ENCODE measurements at regions not wholly inside any gene's neighbourhood (a gene's known extent, or its start where the extent isn't known, plus 50 kb on each side); places are given as distances from the start of the nearest gene placed in this dataset.
"Not testable (repeated sequence)": the region's sequence is repeated elsewhere in the genome, so short reads cannot be mapped to it uniquely, and the experiment has no call there.

DNA sequence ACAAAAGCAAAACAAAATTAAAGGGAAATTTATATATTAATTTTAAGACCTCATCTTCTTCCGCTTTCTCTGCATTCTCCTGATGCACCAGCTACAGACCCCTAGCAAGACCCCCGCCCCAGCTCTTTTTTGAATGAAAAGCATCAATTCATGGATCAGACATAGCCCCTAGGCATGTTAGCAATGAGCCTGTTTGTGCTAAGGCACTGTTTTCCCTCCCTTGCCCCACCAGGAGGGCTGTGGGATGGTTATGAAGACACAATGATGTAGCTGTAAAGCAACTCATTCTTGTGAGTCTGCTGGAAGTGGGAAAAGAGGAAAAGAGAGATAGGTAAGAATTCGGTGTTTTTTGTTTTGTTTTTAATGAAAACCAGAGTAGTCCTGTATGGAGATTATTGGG, 88.5 kb upstream of the ZBTB18 start:
- no peak for DNase-seq
- POLR2A ChIA-PET = no interaction called here
- WGBS (ENCODE audit: insufficient coverage) = 100% methylated on average over 2 of the region's 3 CpGs
- Histone ChIP-seq H3K9me3 (ENCODE audit: control extremely low read depth in 1 of 5, control insufficient read depth in 4 of 5, insufficient read depth in 2 of 5, low read depth in 1 of 5, low read length in 4 of 5) (no peaks in the 10 kb centered on the region), H3K27ac (ENCODE audit: insufficient read depth in 1 of 2, low read depth in 1 of 2, low read length in 2 of 2, poor library complexity in 1 of 2, severe bottlenecking in 2 of 2) (no peak overlapping the region), H3K27me3 (replicated peaks in 2 of 5; ENCODE audit: control insufficient read depth in 4 of 5, insufficient read depth in 5 of 5, low read length in 4 of 5) (no peaks in the 10 kb centered on the region), H3K4me3 (ENCODE audit: control insufficient read depth in 1 of 7, extremely low read depth in 1 of 7, insufficient read depth in 4 of 7, low read depth in 2 of 7, low read length in 6 of 7) (no peak overlapping the region), H3K4me1 (ENCODE audit: control extremely low read depth in 1 of 4, control insufficient read depth in 4 of 4, insufficient read depth in 4 of 4, low read length in 3 of 4) (no peaks in the 10 kb centered on the region), H3K36me3 (ENCODE audit: control insufficient read depth in 4 of 4, insufficient read depth in 4 of 4, low read length in 3 of 4) (no peaks in the 10 kb centered on the region)
- CTCF ChIA-PET = interaction anchor here (1.1 to 1.8 kb wide), 2 partner anchors 10 to 15 kb away, joined by 3 to 4 read pairs; no protein-coding TSS in a partner anchor

DNA sequence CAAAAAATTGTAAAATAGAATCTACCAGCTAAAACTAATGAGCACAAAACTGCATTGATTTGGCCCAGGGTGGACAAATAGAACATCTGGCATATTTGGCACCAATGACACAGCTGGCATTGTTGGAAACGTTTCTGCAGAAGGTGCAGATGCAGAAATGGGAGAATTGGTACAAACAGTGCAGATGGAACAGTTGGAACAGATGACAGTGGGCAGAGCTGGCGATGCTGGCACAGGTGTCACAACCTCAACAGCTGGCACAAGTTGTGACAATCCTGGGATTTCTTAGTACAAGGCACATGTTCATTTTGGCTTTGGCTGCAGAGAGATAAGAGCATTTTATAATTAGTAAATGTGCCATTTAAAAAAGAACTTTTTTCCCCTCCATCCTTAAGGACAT, 91.1 kb upstream of the ZBTB18 start:
- ChIA-PET POLR2A (no interaction called here), CTCF (no interaction called here)
- Histone ChIP-seq H3K9me3 (ENCODE audit: control extremely low read depth in 1 of 5, control insufficient read depth in 4 of 5, insufficient read depth in 2 of 5, low read depth in 1 of 5, low read length in 4 of 5) (no peaks in the 10 kb centered on the region), H3K27ac (ENCODE audit: insufficient read depth in 1 of 2, low read depth in 1 of 2, low read length in 2 of 2, poor library complexity in 1 of 2, severe bottlenecking in 2 of 2) (no peak overlapping the region), H3K36me3 (ENCODE audit: control insufficient read depth in 4 of 4, insufficient read depth in 4 of 4, low read length in 3 of 4) (no peaks in the 10 kb centered on the region), H3K27me3 (replicated peaks in 2 of 5; ENCODE audit: control insufficient read depth in 4 of 5, insufficient read depth in 5 of 5, low read length in 4 of 5) (no peaks in the 10 kb centered on the region), H3K4me1 (ENCODE audit: control extremely low read depth in 1 of 4, control insufficient read depth in 4 of 4, insufficient read depth in 4 of 4, low read length in 3 of 4) (no peaks in the 10 kb centered on the region), H3K4me3 (ENCODE audit: control insufficient read depth in 1 of 7, extremely low read depth in 1 of 7, insufficient read depth in 4 of 7, low read depth in 2 of 7, low read length in 6 of 7) (no peak overlapping the region)
- 100% methylated on average over 2 of the region's 2 CpGs for WGBS (ENCODE audit: insufficient coverage)
- DNase-seq = no peak

DNA sequence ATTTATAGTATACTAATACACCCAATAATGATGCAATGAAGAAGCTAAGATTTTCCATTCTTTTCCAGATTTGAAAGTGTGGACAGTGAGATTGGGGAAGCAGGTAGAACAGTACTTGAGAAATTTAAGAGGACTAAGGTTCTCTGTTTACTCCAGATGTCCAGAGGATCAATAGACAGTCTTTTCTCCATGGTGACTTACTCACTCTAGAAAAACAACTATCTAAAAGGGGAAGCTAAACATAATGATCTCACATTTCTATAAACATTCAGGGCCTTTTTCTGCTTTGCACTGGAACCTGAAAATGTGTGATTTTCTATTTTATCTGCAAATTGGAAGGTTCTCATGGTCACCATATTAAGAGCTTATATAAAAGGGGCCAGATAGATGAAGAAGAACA, 93.9 kb upstream of the ZBTB18 start:
- H3K36me3 ChIP-seq (ENCODE audit: control insufficient read depth in 4 of 4, insufficient read depth in 4 of 4, low read length in 3 of 4) = no peaks in the 10 kb centered on the region
- no peaks in the 10 kb centered on the region for H3K4me1 ChIP-seq (ENCODE audit: control extremely low read depth in 1 of 4, control insufficient read depth in 4 of 4, insufficient read depth in 4 of 4, low read length in 3 of 4)
- H3K27ac ChIP-seq (ENCODE audit: insufficient read depth in 1 of 2, low read depth in 1 of 2, low read length in 2 of 2, poor library complexity in 1 of 2, severe bottlenecking in 2 of 2) = no peak overlapping the region
- peaks cover 0 to 2% (median 0%) of the 10 kb centered on the region in 5 experiments for H3K27me3 ChIP-seq (replicated peaks in 2 of 5; ENCODE audit: control insufficient read depth in 4 of 5, insufficient read depth in 5 of 5, low read length in 4 of 5)
- DNase-seq = no peak
- no peak overlapping the region for H3K4me3 ChIP-seq (ENCODE audit: control insufficient read depth in 1 of 7, extremely low read depth in 1 of 7, insufficient read depth in 4 of 7, low read depth in 2 of 7, low read length in 6 of 7)
- CTCF ChIA-PET = interaction anchor here (1.2 kb wide), 1 partner anchor 68 kb away, joined by 3 read pairs; no protein-coding TSS in a partner anchor
- H3K9me3 ChIP-seq (ENCODE audit: control extremely low read depth in 1 of 5, control insufficient read depth in 4 of 5, insufficient read depth in 2 of 5, low read depth in 1 of 5, low read length in 4 of 5) = no peaks in the 10 kb centered on the region
- POLR2A ChIA-PET = no interaction called here

DNA sequence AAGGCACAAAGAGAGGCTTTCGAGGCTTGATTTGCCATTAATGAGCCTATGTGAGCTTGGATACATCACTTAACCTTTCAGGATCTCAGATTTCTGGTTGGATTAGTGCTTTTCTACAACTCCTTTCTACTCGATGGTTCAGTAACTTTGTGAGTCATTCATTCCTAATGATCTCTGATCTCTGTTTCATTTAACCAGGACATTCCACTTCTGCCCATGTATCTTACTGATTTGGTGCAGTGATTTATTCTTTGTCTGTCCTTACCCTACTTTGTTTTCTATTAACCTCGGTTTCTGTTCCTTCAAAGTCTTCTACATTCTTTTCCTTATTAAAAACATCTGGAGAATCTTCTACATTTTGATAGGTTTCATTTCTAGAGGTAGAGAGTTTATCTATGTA, 94.6 kb upstream of the ZBTB18 start:
- H3K36me3 ChIP-seq (ENCODE audit: control insufficient read depth in 4 of 4, insufficient read depth in 4 of 4, low read length in 3 of 4) = no peaks in the 10 kb centered on the region
- no peak overlapping the region for H3K4me3 ChIP-seq (ENCODE audit: control insufficient read depth in 1 of 7, extremely low read depth in 1 of 7, insufficient read depth in 4 of 7, low read depth in 2 of 7, low read length in 6 of 7)
- CTCF ChIA-PET = interaction anchor here (1.2 kb wide), 1 partner anchor 68 kb away, joined by 3 read pairs; no protein-coding TSS in a partner anchor
- H3K27me3 ChIP-seq (replicated peaks in 2 of 5; ENCODE audit: control insufficient read depth in 4 of 5, insufficient read depth in 5 of 5, low read length in 4 of 5) = peaks cover 0 to 2% (median 0%) of the 10 kb centered on the region in 5 experiments
- H3K9me3 ChIP-seq (ENCODE audit: control extremely low read depth in 1 of 5, control insufficient read depth in 4 of 5, insufficient read depth in 2 of 5, low read depth in 1 of 5, low read length in 4 of 5) = no peaks in the 10 kb centered on the region
- H3K4me1 ChIP-seq (ENCODE audit: control extremely low read depth in 1 of 4, control insufficient read depth in 4 of 4, insufficient read depth in 4 of 4, low read length in 3 of 4) = no peaks in the 10 kb centered on the region
- POLR2A ChIA-PET = no interaction called here
- no peak overlapping the region for H3K27ac ChIP-seq (ENCODE audit: insufficient read depth in 1 of 2, low read depth in 1 of 2, low read length in 2 of 2, poor library complexity in 1 of 2, severe bottlenecking in 2 of 2)
- 95% methylated on average over 2 of the region's 3 CpGs for WGBS (ENCODE audit: insufficient coverage)
- no peak for DNase-seq

DNA sequence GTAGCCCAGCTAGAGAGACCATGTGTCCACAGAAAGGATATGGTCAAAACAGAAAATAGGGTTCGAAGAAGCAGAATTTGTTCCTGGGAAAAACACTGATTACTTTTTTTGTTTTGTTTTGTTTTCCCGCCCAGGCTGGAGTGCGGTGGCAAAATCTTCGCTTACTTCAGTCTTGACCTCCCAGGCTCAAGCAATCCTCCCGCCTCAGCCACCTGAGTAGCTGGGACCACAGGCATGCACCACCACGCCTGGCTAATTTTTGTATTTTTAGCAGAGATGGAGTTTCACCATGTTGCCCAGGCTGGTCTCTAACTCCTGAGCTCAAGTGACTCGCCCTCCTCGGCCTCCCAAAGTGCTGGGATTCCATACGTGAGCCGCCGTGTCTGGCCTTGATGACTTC, 99.9 kb upstream of the ZBTB18 start:
- H3K36me3 ChIP-seq (ENCODE audit: control insufficient read depth in 4 of 4, insufficient read depth in 4 of 4, low read length in 3 of 4); H3K9me3 ChIP-seq (ENCODE audit: control extremely low read depth in 1 of 5, control insufficient read depth in 4 of 5, insufficient read depth in 2 of 5, low read depth in 1 of 5, low read length in 4 of 5); DNase-seq; H3K27ac ChIP-seq (ENCODE audit: insufficient read depth in 1 of 2, low read depth in 1 of 2, low read length in 2 of 2, poor library complexity in 1 of 2, severe bottlenecking in 2 of 2); H3K4me3 ChIP-seq (ENCODE audit: control insufficient read depth in 1 of 7, extremely low read depth in 1 of 7, insufficient read depth in 4 of 7, low read depth in 2 of 7, low read length in 6 of 7); H3K4me1 ChIP-seq (ENCODE audit: control extremely low read depth in 1 of 4, control insufficient read depth in 4 of 4, insufficient read depth in 4 of 4, low read length in 3 of 4); CTCF ChIA-PET; H3K27me3 ChIP-seq (replicated peaks in 2 of 5; ENCODE audit: control insufficient read depth in 4 of 5, insufficient read depth in 5 of 5, low read length in 4 of 5); POLR2A ChIA-PET: not testable (repeated sequence)
- 96% methylated on average over 10 of the region's 11 CpGs for WGBS (ENCODE audit: insufficient coverage)

DNA sequence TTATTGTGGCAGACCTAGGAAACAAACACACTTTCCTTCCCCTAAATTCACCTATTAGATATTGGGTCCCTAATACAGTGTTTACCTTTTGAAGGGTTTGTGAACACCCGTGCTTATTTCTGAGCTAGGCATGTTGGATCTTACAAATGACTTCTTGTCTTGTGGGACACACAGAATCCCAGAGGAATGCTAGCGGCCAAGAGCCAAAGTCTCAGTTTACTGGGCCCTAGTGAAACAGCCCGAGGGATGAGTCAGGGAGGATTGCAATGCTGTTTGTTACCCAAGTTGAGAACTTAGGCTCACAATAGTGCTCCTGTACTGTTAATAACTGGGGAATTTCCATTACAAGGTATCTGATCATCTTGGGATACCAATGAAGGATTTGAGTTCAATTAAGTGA, 100.1 kb upstream of the AKT3 start:
- H3K36me3 ChIP-seq (ENCODE audit: control insufficient read depth in 4 of 4, insufficient read depth in 4 of 4, low read length in 3 of 4) = no peaks in the 10 kb centered on the region
- ChIA-PET POLR2A (no interaction called here), CTCF (no interaction called here)

DNA sequence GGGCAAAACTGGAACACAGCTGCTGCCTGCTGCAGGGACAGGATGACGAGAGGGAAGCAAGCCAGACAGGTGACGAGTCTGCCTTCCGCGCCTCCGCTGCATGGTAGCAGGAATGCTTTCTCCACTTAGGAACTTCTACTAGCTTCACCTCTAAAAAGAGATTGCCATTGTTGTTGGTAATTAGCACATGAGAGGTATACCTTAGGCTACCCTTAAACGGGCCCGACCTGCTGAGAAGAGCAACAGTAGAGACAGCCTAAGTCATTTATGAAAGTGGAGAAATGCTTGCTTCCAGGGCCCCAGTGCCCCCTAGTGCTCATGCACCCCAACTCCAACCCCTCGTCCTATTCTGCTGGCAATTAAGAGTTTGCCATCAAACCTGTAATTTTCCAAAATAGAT, 96.9 kb upstream of the AKT3 start:
- CTCF ChIA-PET = interaction anchor here (1.2 to 2.0 kb wide), 4 partner anchors 12 to 233 kb away, joined by 3 to 6 read pairs (median 4); no protein-coding TSS in a partner anchor
- 61% methylated on average over 4 of the region's 8 CpGs for WGBS (ENCODE audit: insufficient coverage)
- peak; percentile 29 to 60 (median 55) for DNase-seq
- POLR2A ChIA-PET = no interaction called here
- Histone ChIP-seq H3K4me1 (ENCODE audit: control extremely low read depth in 1 of 4, control insufficient read depth in 4 of 4, insufficient read depth in 4 of 4, low read length in 3 of 4) (no peaks in the 10 kb centered on the region), H3K36me3 (ENCODE audit: control insufficient read depth in 4 of 4, insufficient read depth in 4 of 4, low read length in 3 of 4) (no peaks in the 10 kb centered on the region), H3K9me3 (ENCODE audit: control extremely low read depth in 1 of 5, control insufficient read depth in 4 of 5, insufficient read depth in 2 of 5, low read depth in 1 of 5, low read length in 4 of 5) (no peaks in the 10 kb centered on the region), H3K4me3 (ENCODE audit: control insufficient read depth in 1 of 7, extremely low read depth in 1 of 7, insufficient read depth in 4 of 7, low read depth in 2 of 7, low read length in 6 of 7) (peak overlapping the region in 1 of 7 experiments; percentile 13), H3K27me3 (replicated peaks in 2 of 5; ENCODE audit: control insufficient read depth in 4 of 5, insufficient read depth in 5 of 5, low read length in 4 of 5) (no peaks in the 10 kb centered on the region), H3K27ac (ENCODE audit: insufficient read depth in 1 of 2, low read depth in 1 of 2, low read length in 2 of 2, poor library complexity in 1 of 2, severe bottlenecking in 2 of 2) (no peak overlapping the region)

More for the DNA sequence above, 100.1 kb upstream of the AKT3 start:
- no peak for DNase-seq
- WGBS (ENCODE audit: insufficient coverage) = 100% methylated on average over 3 of the region's 3 CpGs
- Histone ChIP-seq H3K27me3 (replicated peaks in 2 of 5; ENCODE audit: control insufficient read depth in 4 of 5, insufficient read depth in 5 of 5, low read length in 4 of 5) (peaks cover 0 to 2% (median 0%) of the 10 kb centered on the region in 5 experiments), H3K4me3 (ENCODE audit: control insufficient read depth in 1 of 7, extremely low read depth in 1 of 7, insufficient read depth in 4 of 7, low read depth in 2 of 7, low read length in 6 of 7) (no peak overlapping the region), H3K9me3 (ENCODE audit: control extremely low read depth in 1 of 5, control insufficient read depth in 4 of 5, insufficient read depth in 2 of 5, low read depth in 1 of 5, low read length in 4 of 5) (no peaks in the 10 kb centered on the region), H3K27ac (ENCODE audit: insufficient read depth in 1 of 2, low read depth in 1 of 2, low read length in 2 of 2, poor library complexity in 1 of 2, severe bottlenecking in 2 of 2) (no peak overlapping the region), H3K4me1 (ENCODE audit: control extremely low read depth in 1 of 4, control insufficient read depth in 4 of 4, insufficient read depth in 4 of 4, low read length in 3 of 4) (no peaks in the 10 kb centered on the region)
